ENCODE measurements at regions not wholly inside any gene's neighbourhood (a gene's known extent, or its start where the extent isn't known, plus 50 kb on each side); places are given as distances from the start of the nearest gene placed in this dataset.

GRCh38 chr3:160057331-160057730, 68.7 kb downstream of the IL12A start (continued):
- TF ChIP-seq ZNF232 (CRISPR knock-in tag; IDR thresholded peaks at IDR 0.05): no peak
- no peak for TF ChIP-seq RBM22 (IDR thresholded peaks at IDR 0.05; ENCODE audit: low read depth, low read length, poor library complexity, severe bottlenecking)
- no peak for TF ChIP-seq PRPF4 (IDR thresholded peaks at IDR 0.05; ENCODE audit: insufficient read depth, low read depth, low read length, poor library complexity, severe bottlenecking)
- no peak for TF ChIP-seq ZNF121 (CRISPR knock-in tag; conservative IDR thresholded peaks at IDR 0.05)
- no peak for TF ChIP-seq GATAD2A (IDR thresholded peaks at IDR 0.05)
- TF ChIP-seq TAF9B (IDR thresholded peaks at IDR 0.05; ENCODE audit: partially characterized antibody): no peak

DNA sequence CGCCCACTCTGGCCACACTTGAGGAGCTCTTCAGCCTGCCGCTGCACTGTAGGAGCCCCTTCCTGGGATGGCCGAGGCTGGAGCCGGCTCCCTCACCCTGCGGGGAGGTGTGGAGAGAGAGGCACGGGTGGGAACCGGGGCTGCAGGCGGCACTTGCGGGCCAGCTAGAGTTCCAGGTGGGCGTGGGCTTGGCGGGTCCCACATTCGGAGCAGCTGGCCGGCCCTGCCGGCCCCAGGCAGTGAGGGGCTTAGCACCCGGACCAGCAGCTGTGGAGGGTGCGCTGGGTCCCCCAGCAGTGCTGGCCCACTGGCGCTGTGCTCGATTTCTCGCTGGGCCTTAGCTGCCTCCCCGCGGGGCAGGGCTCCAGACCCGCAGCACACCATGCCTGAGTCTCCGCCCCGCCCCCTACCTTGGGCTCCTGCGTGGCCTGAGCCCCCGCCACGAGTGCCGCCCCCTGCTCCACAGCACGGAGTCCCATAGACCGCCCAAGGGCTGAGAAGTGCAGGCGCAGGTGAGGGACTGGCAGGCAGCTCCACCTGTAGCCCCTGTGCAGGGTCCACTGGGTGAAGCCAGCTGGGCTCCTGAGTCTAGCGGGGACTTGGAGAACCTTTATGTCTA, 71.9 kb downstream of the IL12A start:
- Histone ChIP-seq H3K27ac (ENCODE audit: extremely low read depth, low read depth, low read length) (no peak overlapping the region), H4K20me1 (replicated peaks; ENCODE audit: control insufficient read depth, insufficient read depth, low read length) (no peaks in the 10 kb centered on the region), H3K4me1 (replicated peaks in 1 of 2; ENCODE audit: control insufficient read depth in 2 of 2, insufficient read depth in 2 of 2, low read length in 2 of 2) (no peaks in the 10 kb centered on the region), H3K79me2 (ENCODE audit: control insufficient read depth, insufficient read depth, low read length) (no peaks in the 10 kb centered on the region), H3K27me3 (ENCODE audit: control insufficient read depth in 2 of 2, insufficient read depth in 2 of 2, low read length in 2 of 2) (peaks cover 4 to 7% of the 10 kb centered on the region in 2 experiments; a peak in 3 of 5 replicates), H3K9me1 (ENCODE audit: control insufficient read depth, insufficient read depth, low read length) (no peaks in the 10 kb centered on the region), H2AFZ (ENCODE audit: low read depth, low read length) (no peak overlapping the region), H3K36me3 (ENCODE audit: control insufficient read depth, insufficient read depth, low read length) (no peaks in the 10 kb centered on the region), H3K9me3 (replicated peaks; ENCODE audit: control insufficient read depth, insufficient read depth, low read depth, low read length) (no peaks in the 10 kb centered on the region), H3K4me3 (no peak overlapping the region), H3K4me2 (ENCODE audit: insufficient read depth, low read length) (no peak overlapping the region), H3K9ac (ENCODE audit: insufficient read depth in 1 of 2, low read depth in 2 of 2, low read length in 2 of 2) (no peak overlapping the region)
- no peak for ATAC-seq
- WGBS (ENCODE audit: insufficient coverage, low coverage, missing lambda C conversion rate): 4% methylated on average over 24 of the region's 32 CpGs
- in situ Hi-C loops (cut with MboI): no loop called here
- FAIRE-seq: no peak
- CTCF ChIA-PET (ENCODE audit: low intra/inter-chr PET ratio): no interaction called here
- DNase-seq (ENCODE audit: extremely low read depth in 1 of 4, low spot score in 3 of 4): no peak
- intact Hi-C loops (cut with micrococcal nuclease): no loop called here
- no TSS peak for BruUV-seq (replicated peaks)
- POLR2A ChIA-PET: no interaction called here
- TF ChIP-seq, protein P1, sequence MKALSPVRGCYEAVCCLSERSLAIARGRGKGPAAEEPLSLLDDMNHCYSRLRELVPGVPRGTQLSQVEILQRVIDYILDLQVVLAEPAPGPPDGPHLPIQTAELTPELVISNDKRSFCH (CRISPR knock-in tag; IDR thresholded peaks at IDR 0.05): no peak
- TF ChIP-seq, protein P1 (tag; IDR thresholded peaks at IDR 0.05): no peak
- TF ChIP-seq ZNF224 (CRISPR knock-in tag; IDR thresholded peaks at IDR 0.05): no peak
- TF ChIP-seq, protein P2, sequence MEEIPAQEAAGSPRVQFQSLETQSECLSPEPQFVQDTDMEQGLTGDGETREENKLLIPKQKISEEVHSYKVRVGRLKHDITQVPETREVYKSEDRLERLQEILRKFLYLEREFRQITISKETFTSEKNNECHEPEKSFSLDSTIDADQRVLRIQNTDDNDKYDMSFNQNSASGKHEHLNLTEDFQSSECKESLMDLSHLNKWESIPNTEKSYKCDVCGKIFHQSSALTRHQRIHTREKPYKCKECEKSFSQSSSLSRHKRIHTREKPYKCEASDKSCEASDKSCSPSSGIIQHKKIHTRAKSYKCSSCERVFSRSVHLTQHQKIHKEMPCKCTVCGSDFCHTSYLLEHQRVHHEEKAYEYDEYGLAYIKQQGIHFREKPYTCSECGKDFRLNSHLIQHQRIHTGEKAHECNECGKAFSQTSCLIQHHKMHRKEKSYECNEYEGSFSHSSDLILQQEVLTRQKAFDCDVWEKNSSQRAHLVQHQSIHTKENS (CRISPR knock-in tag; IDR thresholded peaks at IDR 0.05): no peak
- no peak for TF ChIP-seq BACH1 (tag; IDR thresholded peaks at IDR 0.05)
- TF ChIP-seq ZC3H4 (CRISPR knock-in tag; IDR thresholded peaks at IDR 0.05; ENCODE audit: borderline replicate concordance): no peak
- TF ChIP-seq LARP7 (IDR thresholded peaks at IDR 0.05): no peak
- no peak for TF ChIP-seq ZNF609 (CRISPR knock-in tag; IDR thresholded peaks at IDR 0.05; ENCODE audit: borderline replicate concordance)
- no peak for TF ChIP-seq CBX5 (IDR thresholded peaks at IDR 0.05; ENCODE audit: borderline replicate concordance, low read depth)
- no peak for TF ChIP-seq NCOA4 (IDR thresholded peaks at IDR 0.05; ENCODE audit: partially characterized antibody)
- TF ChIP-seq RFX5 (IDR thresholded peaks at IDR 0.05; ENCODE audit: low read depth, low read length): no peak

All from K562 (cell line).